ENCODE measurements at regions not wholly inside any gene's neighbourhood (a gene's known extent, or its start where the extent isn't known, plus 50 kb on each side); places are given as distances from the start of the nearest gene placed in this dataset.
"Not testable (repeated sequence)": the region's sequence is repeated elsewhere in the genome, so short reads cannot be mapped to it uniquely, and the experiment has no call there.

DNA sequence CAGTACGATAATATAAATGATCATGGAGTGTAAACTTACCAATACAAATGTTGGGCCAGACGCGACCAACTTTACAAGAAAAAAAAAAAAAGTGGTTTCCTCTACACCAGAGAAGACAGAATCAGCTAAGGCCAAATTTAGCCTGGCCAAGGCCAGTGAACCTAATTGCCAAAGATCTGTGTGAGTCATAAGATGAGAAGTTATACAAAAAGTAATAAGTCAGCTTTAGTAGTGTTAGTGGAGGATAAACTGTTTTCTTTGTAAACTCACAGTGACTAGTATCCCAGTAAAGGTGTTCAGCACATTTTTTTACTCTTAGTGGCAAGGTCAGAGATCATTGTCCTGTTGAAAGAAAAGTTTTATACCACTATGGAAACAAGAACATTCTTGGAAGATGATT is 531.4 kb upstream of the TECRL start:
- Mint-ChIP-seq H3K36me3 (ENCODE audit: low read depth) (no peaks in the 10 kb centered on the region), H3K27ac (no peak overlapping the region), H3K4me1 (no peaks in the 10 kb centered on the region), H3K4me3 (no peak overlapping the region), H3K27me3 (ENCODE audit: low read depth, poor library complexity) (peaks cover 6% of the 10 kb centered on the region), H3K9me3 (no peaks in the 10 kb centered on the region)
- TF ChIP-seq, protein P1, sequence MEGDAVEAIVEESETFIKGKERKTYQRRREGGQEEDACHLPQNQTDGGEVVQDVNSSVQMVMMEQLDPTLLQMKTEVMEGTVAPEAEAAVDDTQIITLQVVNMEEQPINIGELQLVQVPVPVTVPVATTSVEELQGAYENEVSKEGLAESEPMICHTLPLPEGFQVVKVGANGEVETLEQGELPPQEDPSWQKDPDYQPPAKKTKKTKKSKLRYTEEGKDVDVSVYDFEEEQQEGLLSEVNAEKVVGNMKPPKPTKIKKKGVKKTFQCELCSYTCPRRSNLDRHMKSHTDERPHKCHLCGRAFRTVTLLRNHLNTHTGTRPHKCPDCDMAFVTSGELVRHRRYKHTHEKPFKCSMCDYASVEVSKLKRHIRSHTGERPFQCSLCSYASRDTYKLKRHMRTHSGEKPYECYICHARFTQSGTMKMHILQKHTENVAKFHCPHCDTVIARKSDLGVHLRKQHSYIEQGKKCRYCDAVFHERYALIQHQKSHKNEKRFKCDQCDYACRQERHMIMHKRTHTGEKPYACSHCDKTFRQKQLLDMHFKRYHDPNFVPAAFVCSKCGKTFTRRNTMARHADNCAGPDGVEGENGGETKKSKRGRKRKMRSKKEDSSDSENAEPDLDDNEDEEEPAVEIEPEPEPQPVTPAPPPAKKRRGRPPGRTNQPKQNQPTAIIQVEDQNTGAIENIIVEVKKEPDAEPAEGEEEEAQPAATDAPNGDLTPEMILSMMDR (IDR thresholded peaks at IDR 0.05): no peak
- DNase-seq: no peak

GRCh38 chr4:64935469-64936001 is 526.3 kb upstream of the TECRL start:
- no peaks in the 10 kb centered on the region for H3K9me3 Mint-ChIP-seq

DNA sequence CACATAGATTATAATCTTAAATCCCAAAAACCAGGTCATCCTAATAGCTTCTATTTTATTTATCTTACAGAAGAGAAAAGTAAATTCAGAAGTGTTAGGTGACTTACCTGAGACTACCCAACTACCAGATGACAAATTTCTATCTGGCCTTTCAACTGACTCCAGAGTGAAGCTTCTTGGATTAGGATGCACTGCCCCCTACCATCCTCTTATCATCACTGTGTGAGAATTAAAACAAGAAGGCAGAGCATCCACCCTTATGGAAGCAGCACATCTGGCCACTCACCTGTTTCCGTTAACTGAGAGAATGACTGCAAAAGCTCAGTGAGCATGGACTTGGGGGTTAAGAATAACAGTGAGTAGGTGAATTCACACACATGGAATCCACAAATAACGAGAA is 502.6 kb upstream of the TECRL start:
- no peak overlapping the region for H3K27ac Mint-ChIP-seq
- TF ChIP-seq, protein P1 (IDR thresholded peaks at IDR 0.05): no peak
- no peaks in the 10 kb centered on the region for H3K4me1 Mint-ChIP-seq
- H3K36me3 Mint-ChIP-seq (ENCODE audit: low read depth): no peaks in the 10 kb centered on the region
- no peaks in the 10 kb centered on the region for H3K9me3 Mint-ChIP-seq
- H3K4me3 Mint-ChIP-seq: no peak overlapping the region
- H3K27me3 Mint-ChIP-seq (ENCODE audit: low read depth, poor library complexity): no peaks in the 10 kb centered on the region
- no peak for DNase-seq

More at GRCh38 chr4:64935469-64936001, 526.3 kb upstream of the TECRL start:
- TF ChIP-seq, protein P1 (IDR thresholded peaks at IDR 0.05): no peak
- H3K36me3 Mint-ChIP-seq (ENCODE audit: low read depth): no peaks in the 10 kb centered on the region
- H3K4me1 Mint-ChIP-seq: no peaks in the 10 kb centered on the region
- H3K27ac Mint-ChIP-seq: no peak overlapping the region
- H3K4me3 Mint-ChIP-seq: no peak overlapping the region
- no peak for DNase-seq
- peaks cover 6% of the 10 kb centered on the region for H3K27me3 Mint-ChIP-seq (ENCODE audit: low read depth, poor library complexity)

GRCh38 chr4:64903986-64904385 is 494.7 kb upstream of the TECRL start:
- TF ChIP-seq, protein P1 (IDR thresholded peaks at IDR 0.05): no peak
- no peaks in the 10 kb centered on the region for H3K4me1 Mint-ChIP-seq
- DNase-seq: no peak
- no peak overlapping the region for H3K4me3 Mint-ChIP-seq
- no peak overlapping the region for H3K27ac Mint-ChIP-seq
- H3K27me3 Mint-ChIP-seq (ENCODE audit: low read depth, poor library complexity): no peaks in the 10 kb centered on the region
- H3K9me3 Mint-ChIP-seq: no peaks in the 10 kb centered on the region
- no peaks in the 10 kb centered on the region for H3K36me3 Mint-ChIP-seq (ENCODE audit: low read depth)

GRCh38 chr4:64899563-64899962 is 490.3 kb upstream of the TECRL start:
- no peaks in the 10 kb centered on the region for H3K27me3 Mint-ChIP-seq (ENCODE audit: low read depth, poor library complexity)
- TF ChIP-seq, protein P1 (IDR thresholded peaks at IDR 0.05): no peak
- no peak overlapping the region for H3K4me3 Mint-ChIP-seq
- H3K27ac Mint-ChIP-seq: no peak overlapping the region
- H3K36me3 Mint-ChIP-seq (ENCODE audit: low read depth): no peaks in the 10 kb centered on the region
- H3K9me3 Mint-ChIP-seq: no peaks in the 10 kb centered on the region
- no peak for DNase-seq
- H3K4me1 Mint-ChIP-seq: no peaks in the 10 kb centered on the region

DNA sequence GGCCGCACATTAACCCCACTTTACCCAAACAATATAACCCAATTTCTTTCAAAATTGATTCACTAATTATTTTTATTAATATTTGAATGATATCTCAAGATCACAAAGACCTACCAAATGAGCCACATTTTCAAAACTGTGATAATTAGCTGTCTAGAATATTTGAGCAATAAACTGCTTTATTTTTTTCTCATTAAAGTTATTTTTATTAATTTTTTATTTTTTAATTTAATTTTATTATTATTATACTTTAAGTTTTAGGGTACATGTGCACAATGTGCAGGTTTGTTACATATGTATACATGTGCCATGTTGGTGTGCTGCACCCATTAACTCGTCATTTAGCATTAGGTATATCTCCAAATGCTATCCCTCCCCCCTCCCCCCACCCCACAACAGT is 489.8 kb upstream of the TECRL start:
- not testable (repeated sequence) for H3K4me1 Mint-ChIP-seq; H3K27ac Mint-ChIP-seq; H3K36me3 Mint-ChIP-seq (ENCODE audit: low read depth); H3K9me3 Mint-ChIP-seq; DNase-seq; H3K4me3 Mint-ChIP-seq; H3K27me3 Mint-ChIP-seq (ENCODE audit: low read depth, poor library complexity)

Measured in nephron progenitor cell (in vitro differentiated cells).